PC-3 (cell line): ENCODE measurements at regions not wholly inside any gene's neighbourhood (a gene's known extent, or its start where the extent isn't known, plus 50 kb on each side); places are given as distances from the start of the nearest gene placed in this dataset.

Source experiments
- CTCF ChIP-seq: fragments of 300-600 bp; sonication (generic); conservative IDR thresholded peaks from 2 replicates; pipeline ENCODE4 v1.5.1; 2017; ENCODE audit warnings: antibody characterized with exemption, low read depth, mild to moderate bottlenecking, low read length
- EZH2 ChIP-seq: fragments of 300-600 bp; sonication (generic); IDR thresholded peaks from one replicate; pipeline ENCODE4 v1.6.1; 2017; ENCODE audit warnings: antibody characterized with exemption, mild to moderate bottlenecking, low read length; ENCODE audit not compliant: unreplicated experiment
- EZH2phosphoT487 ChIP-seq: fragments of 300-600 bp; sonication (generic); IDR thresholded peaks from 2 replicates; pipeline ENCODE4 v1.6.1; 2018; ENCODE audit warnings: mild to moderate bottlenecking, antibody characterized with exemption, low read length, borderline replicate concordance

- no peak for TF ChIP-seq CTCF
- no peak for TF ChIP-seq EZH2phosphoT487
- TF ChIP-seq EZH2, result no peak
Observed at GRCh38 chr14:82362452-82362851, 828.8 kb upstream of the SEL1L start.
